ENCODE measurements at regions not wholly inside any gene's neighbourhood (a gene's known extent, or its start where the extent isn't known, plus 50 kb on each side); places are given as distances from the start of the nearest gene placed in this dataset.

GRCh38 chr3:174495311-174495710 lies 363.8 kb upstream of the NAALADL2 start:
- DNase-seq (ENCODE audit: low spot score in 2 of 2, unreplicated experiment in 2 of 2): no peak
- Mint-ChIP-seq H3K27me3 (ENCODE audit: low read depth) (no peaks in the 10 kb centered on the region), H3K4me3 (no peak overlapping the region), H3K4me1 (peaks cover 15% of the 10 kb centered on the region), H3K9me3 (peaks cover 3% of the 10 kb centered on the region), H3K27ac (peak overlapping the region; percentile 69), H3K36me3 (no peaks in the 10 kb centered on the region)
- TF ChIP-seq CTCF (IDR thresholded peaks at IDR 0.05; ENCODE audit: unreplicated experiment): no peak

- DNase-seq (ENCODE audit: low spot score in 2 of 2, unreplicated experiment in 2 of 2): no peak
- no peak for TF ChIP-seq CTCF (IDR thresholded peaks at IDR 0.05; ENCODE audit: unreplicated experiment)
- H3K9me3 Mint-ChIP-seq: no peaks in the 10 kb centered on the region
- H3K27ac Mint-ChIP-seq: no peak overlapping the region
- no peaks in the 10 kb centered on the region for H3K36me3 Mint-ChIP-seq
- H3K4me3 Mint-ChIP-seq: no peak overlapping the region
- H3K27me3 Mint-ChIP-seq (ENCODE audit: low read depth): no peaks in the 10 kb centered on the region
- H3K4me1 Mint-ChIP-seq: peaks cover 15% of the 10 kb centered on the region
Measured at GRCh38 chr3:174495928-174496327, 363.2 kb upstream of the NAALADL2 start.

- Mint-ChIP-seq H3K4me3 (no peak overlapping the region), H3K27ac (no peak overlapping the region), H3K27me3 (ENCODE audit: low read depth) (no peaks in the 10 kb centered on the region), H3K9me3 (no peaks in the 10 kb centered on the region), H3K4me1 (peaks cover 15% of the 10 kb centered on the region), H3K36me3 (no peaks in the 10 kb centered on the region)
- TF ChIP-seq CTCF (IDR thresholded peaks at IDR 0.05; ENCODE audit: unreplicated experiment): no peak
- no peak for DNase-seq (ENCODE audit: low spot score in 2 of 2, unreplicated experiment in 2 of 2)
Measured at GRCh38 chr3:174498638-174499037, 360.5 kb upstream of the NAALADL2 start.

- no peak for DNase-seq (ENCODE audit: low spot score in 2 of 2, unreplicated experiment in 2 of 2)
- no peak overlapping the region for H3K27ac Mint-ChIP-seq
Measured at GRCh38 chr3:174505266-174505665, 353.9 kb upstream of the NAALADL2 start.

GRCh38 chr3:174524203-174524602 lies 334.9 kb upstream of the NAALADL2 start:
- Mint-ChIP-seq H3K27ac (no peak overlapping the region), H3K36me3 (peaks cover 2% of the 10 kb centered on the region), H3K27me3 (ENCODE audit: low read depth) (no peaks in the 10 kb centered on the region), H3K4me3 (no peak overlapping the region), H3K9me3 (peaks cover 12% of the 10 kb centered on the region), H3K4me1 (no peaks in the 10 kb centered on the region)
- no peak for TF ChIP-seq CTCF (IDR thresholded peaks at IDR 0.05; ENCODE audit: unreplicated experiment)
- no peak for DNase-seq (ENCODE audit: low spot score in 2 of 2, unreplicated experiment in 2 of 2)

More at GRCh38 chr3:174505266-174505665, 353.9 kb upstream of the NAALADL2 start:
- no peak for TF ChIP-seq CTCF (IDR thresholded peaks at IDR 0.05; ENCODE audit: unreplicated experiment)
- no peak overlapping the region for H3K4me3 Mint-ChIP-seq
- no peaks in the 10 kb centered on the region for H3K4me1 Mint-ChIP-seq
- no peaks in the 10 kb centered on the region for H3K9me3 Mint-ChIP-seq
- H3K36me3 Mint-ChIP-seq: no peaks in the 10 kb centered on the region
- no peaks in the 10 kb centered on the region for H3K27me3 Mint-ChIP-seq (ENCODE audit: low read depth)

GRCh38 chr3:174529298-174529697 lies 329.8 kb upstream of the NAALADL2 start:
- peaks cover 2% of the 10 kb centered on the region for H3K36me3 Mint-ChIP-seq
- no peak for DNase-seq (ENCODE audit: low spot score in 2 of 2, unreplicated experiment in 2 of 2)
- H3K4me3 Mint-ChIP-seq: no peak overlapping the region
- no peak overlapping the region for H3K27ac Mint-ChIP-seq
- no peak for TF ChIP-seq CTCF (IDR thresholded peaks at IDR 0.05; ENCODE audit: unreplicated experiment)
- peaks cover 5% of the 10 kb centered on the region for H3K9me3 Mint-ChIP-seq
- no peaks in the 10 kb centered on the region for H3K27me3 Mint-ChIP-seq (ENCODE audit: low read depth)
- H3K4me1 Mint-ChIP-seq: no peaks in the 10 kb centered on the region
